MM.1S (cell line): ENCODE measurements at regions not wholly inside any gene's neighbourhood (a gene's known extent, or its start where the extent isn't known, plus 50 kb on each side); places are given as distances from the start of the nearest gene placed in this dataset.
A peak's percentile ranks its signal among the peaks of the same experiment; 100 is the strongest.

ENCODE experiments used
- DNase-seq: peaks from one replicate; pipeline ENCODE4 v3.0.0-alpha.2; 2015
- H2AFZ ChIP-seq: fragments of 300-600 bp; sonication (generic); 2 replicates; pipeline ENCODE4 v1.6.0; 2016; ENCODE audit warnings: antibody characterized with exemption, low read length
- H3F3A ChIP-seq: fragments of 300-600 bp; sonication (generic); 2 replicates; pipeline ENCODE4 v1.6.1; 2016; ENCODE audit warnings: mild to moderate bottlenecking, antibody characterized with exemption, low read length, moderate library complexity, mixed read lengths; ENCODE audit not compliant: insufficient read depth
- H3K27ac ChIP-seq: fragments of 300-600 bp; sonication (generic); 2 replicates; pipeline ENCODE4 v1.5.1; 2016; ENCODE audit warnings: mild to moderate bottlenecking, low read length
- H3K27me3 ChIP-seq: fragments of 300-600 bp; sonication (generic); replicated peaks from 2 replicates; pipeline ENCODE4 v1.6.0; 2016; ENCODE audit warnings: low read length; ENCODE audit not compliant: insufficient read depth
- H3K36me3 ChIP-seq: fragments of 300-600 bp; sonication (generic); replicated peaks from 2 replicates; pipeline ENCODE4 v1.6.1; 2016; ENCODE audit warnings: mild to moderate bottlenecking, low read length, mixed read lengths; ENCODE audit not compliant: insufficient read depth
- H3K4me1 ChIP-seq: fragments of 300-600 bp; sonication (generic); 2 replicates; pipeline ENCODE4 v1.6.1; 2016; ENCODE audit warnings: low read length, mixed read lengths
- H3K4me2 ChIP-seq: fragments of 300-600 bp; sonication (generic); 2 replicates; pipeline ENCODE4 v1.6.0; 2016; ENCODE audit warnings: low read depth, low read length
- H3K4me3 ChIP-seq: fragments of 300-600 bp; sonication (generic); 2 replicates; pipeline ENCODE4 v1.5.1; 2016; ENCODE audit warnings: low read length, mixed read lengths
- H3K79me2 ChIP-seq: fragments of 300-600 bp; sonication (generic); 2 replicates; pipeline ENCODE4 v1.6.1; 2016; ENCODE audit warnings: mixed run types, low read length, mixed read lengths
- H3K9ac ChIP-seq: fragments of 300-600 bp; sonication (generic); 2 replicates; pipeline ENCODE4 v1.6.1; 2016; ENCODE audit warnings: low read length, mixed read lengths
- H3K9me2 ChIP-seq: fragments of 300-600 bp; sonication (generic); replicated peaks from 2 replicates; pipeline ENCODE4 v1.6.1; 2016; ENCODE audit warnings: mild to moderate bottlenecking, low read length, mixed read lengths; ENCODE audit not compliant: insufficient read depth
- H3K9me3 ChIP-seq: fragments of 300-600 bp; sonication (generic); replicated peaks from 2 replicates; pipeline ENCODE4 v1.6.1; 2016; ENCODE audit warnings: mild to moderate bottlenecking, low read length, mixed read lengths; ENCODE audit not compliant: insufficient read depth
- H4K20me1 ChIP-seq: fragments of 300-600 bp; sonication (generic); 2 replicates; pipeline ENCODE4 v1.6.1; 2016; ENCODE audit warnings: mild to moderate bottlenecking, low read length, moderate library complexity, mixed read lengths; ENCODE audit not compliant: insufficient read depth
- EZH2 ChIP-seq: fragments of 300-600 bp; sonication (generic); optimal IDR thresholded peaks from 2 replicates; pipeline ENCODE3; 2017; ENCODE audit warnings: low read depth, mild to moderate bottlenecking, antibody characterized with exemption, low read length, mixed read lengths
- EZH2phosphoT487 ChIP-seq: fragments of 300-600 bp; sonication (generic); IDR thresholded peaks from 2 replicates; pipeline ENCODE4 v1.6.1; 2018; ENCODE audit warnings: antibody characterized with exemption, low read length
- TF ChIP-seq, protein P1 (sequence below): fragments of 300-600 bp; sonication (generic); IDR thresholded peaks from 2 replicates; pipeline ENCODE4 v1.5.1; 2016; ENCODE audit warnings: antibody characterized with exemption, low read length, mixed read lengths

DNA sequence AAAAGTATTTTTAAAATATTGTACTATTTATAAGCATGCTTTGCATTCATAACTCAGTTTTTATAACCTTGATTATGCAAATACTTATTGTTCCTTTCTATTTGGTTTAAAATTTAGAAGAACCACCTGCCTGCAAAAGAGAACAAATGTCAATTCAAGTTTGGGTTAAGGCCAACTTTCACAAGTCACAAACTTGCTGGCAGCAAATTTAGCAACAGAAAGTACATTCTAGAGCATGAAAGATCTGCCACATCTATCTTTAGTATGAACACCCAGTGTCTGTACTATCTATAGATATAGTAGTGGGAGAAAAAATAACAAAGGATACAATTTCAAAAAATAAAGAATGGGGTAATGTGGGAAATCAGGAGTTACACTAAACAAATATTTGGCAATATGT lies 1014.2 kb downstream of the C4orf33 start:
- no peaks in the 10 kb centered on the region for H3K9me2 ChIP-seq
- peak overlapping the region; percentile 10; the same call in 1 of the 2 replicates for H3K4me2 ChIP-seq
- H3K9ac ChIP-seq, result no peak overlapping the region
- no peaks in the 10 kb centered on the region for H4K20me1 ChIP-seq
- peaks cover 5% of the 10 kb centered on the region; the same call in 1 of the 2 replicates for H3F3A ChIP-seq
- H2AFZ ChIP-seq, result no peak overlapping the region
- no peaks in the 10 kb centered on the region for H3K36me3 ChIP-seq
- H3K27me3 ChIP-seq, result no peaks in the 10 kb centered on the region
- H3K4me1 ChIP-seq, result peaks cover 22% of the 10 kb centered on the region
- no peak for TF ChIP-seq EZH2phosphoT487
- TF ChIP-seq EZH2, result no peak
- TF ChIP-seq, protein P1, sequence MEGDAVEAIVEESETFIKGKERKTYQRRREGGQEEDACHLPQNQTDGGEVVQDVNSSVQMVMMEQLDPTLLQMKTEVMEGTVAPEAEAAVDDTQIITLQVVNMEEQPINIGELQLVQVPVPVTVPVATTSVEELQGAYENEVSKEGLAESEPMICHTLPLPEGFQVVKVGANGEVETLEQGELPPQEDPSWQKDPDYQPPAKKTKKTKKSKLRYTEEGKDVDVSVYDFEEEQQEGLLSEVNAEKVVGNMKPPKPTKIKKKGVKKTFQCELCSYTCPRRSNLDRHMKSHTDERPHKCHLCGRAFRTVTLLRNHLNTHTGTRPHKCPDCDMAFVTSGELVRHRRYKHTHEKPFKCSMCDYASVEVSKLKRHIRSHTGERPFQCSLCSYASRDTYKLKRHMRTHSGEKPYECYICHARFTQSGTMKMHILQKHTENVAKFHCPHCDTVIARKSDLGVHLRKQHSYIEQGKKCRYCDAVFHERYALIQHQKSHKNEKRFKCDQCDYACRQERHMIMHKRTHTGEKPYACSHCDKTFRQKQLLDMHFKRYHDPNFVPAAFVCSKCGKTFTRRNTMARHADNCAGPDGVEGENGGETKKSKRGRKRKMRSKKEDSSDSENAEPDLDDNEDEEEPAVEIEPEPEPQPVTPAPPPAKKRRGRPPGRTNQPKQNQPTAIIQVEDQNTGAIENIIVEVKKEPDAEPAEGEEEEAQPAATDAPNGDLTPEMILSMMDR, result no peak
- H3K27ac ChIP-seq, result no peak overlapping the region
- no peaks in the 10 kb centered on the region for H3K9me3 ChIP-seq
- no peak overlapping the region for H3K4me3 ChIP-seq
- DNase-seq, result peak; percentile 79
- no peaks in the 10 kb centered on the region for H3K79me2 ChIP-seq

DNA sequence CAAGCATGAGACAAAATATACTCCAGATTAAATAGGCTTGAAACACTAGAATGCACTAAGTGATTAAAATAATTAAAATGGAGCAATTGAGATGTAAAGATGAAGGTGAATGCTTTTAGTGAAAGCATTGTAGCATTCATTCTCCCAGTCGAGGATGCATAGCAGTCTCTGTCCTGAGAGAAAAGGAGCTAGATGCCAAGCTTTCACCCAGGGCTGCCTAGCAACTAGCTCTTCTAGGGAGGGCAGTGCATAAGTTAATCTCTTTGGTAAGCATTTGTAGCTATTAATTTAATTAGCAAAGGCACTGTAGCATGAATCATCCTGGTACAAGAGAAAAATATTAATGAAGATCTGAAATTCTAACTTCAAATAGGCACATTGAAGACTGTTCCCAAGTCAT lies 1014.8 kb downstream of the C4orf33 start:
- Histone ChIP-seq H3F3A (peaks cover 5% of the 10 kb centered on the region; the same call in 1 of the 2 replicates), H2AFZ (no peak overlapping the region), H3K79me2 (no peaks in the 10 kb centered on the region), H3K27ac (no peak overlapping the region), H3K4me1 (peaks cover 22% of the 10 kb centered on the region), H3K4me3 (no peak overlapping the region), H3K27me3 (no peaks in the 10 kb centered on the region), H4K20me1 (no peaks in the 10 kb centered on the region), H3K9me2 (no peaks in the 10 kb centered on the region), H3K4me2 (peak overlapping the region; percentile 10; the same call in 1 of the 2 replicates), H3K9me3 (no peaks in the 10 kb centered on the region), H3K9ac (no peak overlapping the region), H3K36me3 (no peaks in the 10 kb centered on the region)
- no peak for DNase-seq
- TF ChIP-seq EZH2 (no peak), EZH2phosphoT487 (no peak)
- TF ChIP-seq, protein P1, result no peak

DNA sequence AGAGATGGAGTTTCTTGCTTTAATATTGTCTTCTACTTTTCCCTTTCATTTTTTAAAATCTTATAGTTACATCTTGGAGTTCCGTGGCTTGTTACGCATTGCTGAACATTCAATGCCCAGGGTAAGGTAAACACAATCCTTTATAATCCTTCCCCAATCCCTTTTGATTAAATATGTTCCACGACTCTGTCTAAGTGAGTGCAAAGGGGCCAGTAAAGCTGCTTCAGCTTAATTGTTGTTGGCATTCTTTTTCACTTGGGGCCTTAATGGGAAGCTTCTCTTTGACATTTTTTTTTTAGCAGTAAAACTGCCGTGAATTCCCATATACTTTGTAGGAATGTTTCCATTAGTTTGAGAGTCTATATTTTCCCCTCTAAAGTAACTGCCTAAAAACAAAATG lies 1028.1 kb downstream of the C4orf33 start:
- Histone ChIP-seq H3K9me3 (no peaks in the 10 kb centered on the region), H4K20me1 (no peaks in the 10 kb centered on the region), H3K4me2 (no peak overlapping the region), H3K27me3 (no peaks in the 10 kb centered on the region), H3F3A (no peaks in the 10 kb centered on the region), H2AFZ (no peak overlapping the region), H3K9me2 (no peaks in the 10 kb centered on the region), H3K27ac (no peak overlapping the region), H3K4me3 (no peak overlapping the region), H3K4me1 (no peaks in the 10 kb centered on the region), H3K9ac (no peak overlapping the region), H3K79me2 (no peaks in the 10 kb centered on the region), H3K36me3 (no peaks in the 10 kb centered on the region)
- TF ChIP-seq, protein P1, result no peak
- TF ChIP-seq EZH2phosphoT487, result no peak
- no peak for TF ChIP-seq EZH2
- no peak for DNase-seq
